CD14-positive monocyte (primary cell): ENCODE measurements at regions not wholly inside any gene's neighbourhood (a gene's known extent, or its start where the extent isn't known, plus 50 kb on each side); places are given as distances from the start of the nearest gene placed in this dataset.

Experiments used
- DNase-seq, 3 donors: peaks; one replicate each; pipeline ENCODE4 v3.0.0-alpha.2; 2011 to 2022
- H2AFZ ChIP-seq: 2 replicates; pipeline ENCODE4 v1.6.0; 2012; ENCODE audit warnings: mild to moderate bottlenecking, low read depth, low read length, inconsistent platforms; ENCODE audit not compliant: insufficient read depth, poor library complexity, severe bottlenecking
- H3K27ac ChIP-seq, 2 donors: 1 replicate in 1 of 2; 2 replicates in 1 of 2; pipeline ENCODE4 v1.5.1; 2012 to 2013; ENCODE audit warnings: low read length in 2 of 2, control low read depth in 1 of 2, inconsistent platforms in 1 of 2, low read depth in 1 of 2, mild to moderate bottlenecking in 1 of 2
- H3K27me3 ChIP-seq, 2 donors: one replicate each; pipeline versions ENCODE4 v1.6.0 to v1.6.1; 2011 to 2013; ENCODE audit warnings: low read length in 2 of 2; ENCODE audit not compliant: control insufficient read depth in 2 of 2, insufficient read depth in 2 of 2
- H3K36me3 ChIP-seq, 2 donors: replicated peaks in 1 of 2; 1 replicate in 1 of 2; 2 replicates in 1 of 2; pipeline versions ENCODE4 v1.5.1 to v1.6.1; 2012 to 2013; ENCODE audit warnings: low read length in 2 of 2, control low read depth in 1 of 2, inconsistent platforms in 1 of 2, mild to moderate bottlenecking in 1 of 2; ENCODE audit not compliant: insufficient read depth in 2 of 2, control insufficient read depth in 1 of 2
- H3K4me1 ChIP-seq, 2 donors: 1 replicate in 1 of 2; 2 replicates in 1 of 2; pipeline versions ENCODE4 v1.5.1 to v1.6.1; 2012 to 2013; ENCODE audit warnings: low read length in 2 of 2, control low read depth in 1 of 2, inconsistent platforms in 1 of 2, mild to moderate bottlenecking in 1 of 2, moderate library complexity in 1 of 2; ENCODE audit not compliant: insufficient read depth in 2 of 2, control insufficient read depth in 1 of 2
- H3K4me2 ChIP-seq: replicated peaks from 2 replicates; pipeline ENCODE3; 2012; ENCODE audit warnings: low read length, moderate library complexity, mild to moderate bottlenecking; ENCODE audit not compliant: poor library complexity, severe bottlenecking; ENCODE audit errors: extremely low read depth
- H3K4me3 ChIP-seq, 3 experiments: fragments of 200-600 bp in 1 of 3; sonication (generic) in 1 of 3; replicated peaks in 1 of 3; 1 replicate in 2 of 3; 2 replicates in 1 of 3; pipeline ENCODE4 v1.5.1; 2011 to 2013; ENCODE audit warnings: low read length in 3 of 3, mild to moderate bottlenecking in 3 of 3, control low read depth in 2 of 3, low read depth in 2 of 3, inconsistent platforms in 1 of 3, moderate library complexity in 1 of 3
- H3K79me2 ChIP-seq: 2 replicates; pipeline ENCODE4 v1.6.0; 2012; ENCODE audit warnings: mild to moderate bottlenecking, control low read depth, inconsistent platforms, low read length, moderate library complexity; ENCODE audit not compliant: insufficient read depth
- H3K9ac ChIP-seq: 2 replicates; pipeline ENCODE4 v1.6.0; 2017; ENCODE audit warnings: low read length, mild to moderate bottlenecking; ENCODE audit not compliant: insufficient read depth, poor library complexity, severe bottlenecking
- H3K9me3 ChIP-seq, 2 donors: replicated peaks in 1 of 2; 1 replicate in 1 of 2; 2 replicates in 1 of 2; pipeline versions ENCODE4 v1.5.1 to v1.6.1; 2012 to 2013; ENCODE audit warnings: low read length in 2 of 2, control low read depth in 1 of 2; ENCODE audit not compliant: control insufficient read depth in 1 of 2, insufficient read depth in 1 of 2
- H4K20me1 ChIP-seq: 2 replicates; pipeline ENCODE4 v1.6.0; 2012; ENCODE audit warnings: mild to moderate bottlenecking, low read length, control low read depth, moderate library complexity; ENCODE audit not compliant: insufficient read depth
- H3K27ac Mint-ChIP-seq, 7 donors: one replicate each; pipeline ENCODE4 v1.8.0; 2020; ENCODE audit warnings: mild to moderate bottlenecking in 7 of 7, mixed read lengths in 7 of 7, moderate library complexity in 6 of 7, inconsistent platforms in 2 of 7
- H3K27me3 Mint-ChIP-seq, 3 donors: one replicate each; pipeline ENCODE4 v1.8.0; 2021 to 2022; ENCODE audit warnings: low read depth in 3 of 3, mild to moderate bottlenecking in 3 of 3, mixed read lengths in 3 of 3, moderate library complexity in 3 of 3, inconsistent platforms in 1 of 3
- H3K36me3 Mint-ChIP-seq, 2 donors: one replicate each; pipeline ENCODE4 v1.8.0; 2020; ENCODE audit warnings: mixed read lengths in 2 of 2, inconsistent platforms in 1 of 2, mild to moderate bottlenecking in 1 of 2
- H3K4me1 Mint-ChIP-seq: one replicate; pipeline ENCODE4 v1.8.0; 2020; ENCODE audit warnings: mild to moderate bottlenecking, mixed read lengths
- H3K4me3 Mint-ChIP-seq, 2 donors: one replicate each; pipeline ENCODE4 v1.8.0; 2020; ENCODE audit warnings: mild to moderate bottlenecking in 2 of 2, mixed read lengths in 2 of 2, moderate library complexity in 1 of 2
- H3K9me3 Mint-ChIP-seq, 7 donors: one replicate each; pipeline ENCODE4 v1.8.0; 2020 to 2022; ENCODE audit warnings: mixed read lengths in 7 of 7, mild to moderate bottlenecking in 6 of 7, moderate library complexity in 6 of 7, inconsistent platforms in 2 of 7
- CTCF ChIP-seq: fragments of 200-600 bp; IDR thresholded peaks from one replicate; pipeline ENCODE4 v1.8.0; 2022; ENCODE audit warnings: antibody characterized with exemption, mild to moderate bottlenecking
- WGBS: methylation state at CpG from one replicate; pipeline ENCODE4 v1.1.5; 2013; ENCODE audit warnings: missing lambda C conversion rate; ENCODE audit not compliant: insufficient coverage; 5-methylcytosine and 5-hydroxymethylcytosine counted together
- intact Hi-C, 2 donors: fragments of 100-400 bp; cut with micrococcal nuclease; formaldehyde crosslinking; loops; one replicate each; pipeline versions ENCODE4 v1.15.0 to v1.15.1; 2023

- Histone ChIP-seq H3K9me3 (no peaks in the 10 kb centered on the region), H3K36me3 (no peaks in the 10 kb centered on the region), H3K27me3 (no peaks in the 10 kb centered on the region), H3K27ac (no peak overlapping the region), H3K79me2 (no peaks in the 10 kb centered on the region), H4K20me1 (no peaks in the 10 kb centered on the region), H3K9ac (no peak overlapping the region), H2AFZ (no peak overlapping the region), H3K4me2 (no peak overlapping the region), H3K4me3 (no peak overlapping the region), H3K4me1 (peaks cover 6 to 17% of the 10 kb centered on the region in 2 donors)
- intact Hi-C loops, result no loop called here
- Mint-ChIP-seq H3K36me3 (no peaks in the 10 kb centered on the region), H3K9me3 (no peaks in the 10 kb centered on the region), H3K4me1 (peaks cover 26% of the 10 kb centered on the region), H3K27ac (no peak overlapping the region), H3K4me3 (no peak overlapping the region), H3K27me3 (peaks cover 0 to 1% (median 1%) of the 10 kb centered on the region in 3 donors)
- no peak for TF ChIP-seq CTCF
- 95% methylated on average over 2 of the region's 9 CpGs for WGBS
- no peak for DNase-seq
Measured at GRCh38 chr13:76829572-76830327, 56.5 kb downstream of the KCTD12 start.

- Histone ChIP-seq H3K4me2 (no peak overlapping the region), H2AFZ (no peak overlapping the region), H3K9ac (no peak overlapping the region), H3K4me1 (peaks cover 13 to 26% of the 10 kb centered on the region in 2 donors), H3K27ac (no peak overlapping the region), H3K9me3 (no peaks in the 10 kb centered on the region), H3K79me2 (no peaks in the 10 kb centered on the region), H3K27me3 (no peaks in the 10 kb centered on the region), H4K20me1 (no peaks in the 10 kb centered on the region), H3K36me3 (no peaks in the 10 kb centered on the region), H3K4me3 (no peak overlapping the region)
- peaks cover 0 to 1% (median 1%) of the 10 kb centered on the region in 3 donors for H3K27me3 Mint-ChIP-seq
- H3K4me3 Mint-ChIP-seq, result no peak overlapping the region
- H3K9me3 Mint-ChIP-seq, result no peaks in the 10 kb centered on the region
- WGBS, result 88% methylated on average over 2 of the region's 3 CpGs
- intact Hi-C loops, result no loop called here
- no peaks in the 10 kb centered on the region for H3K36me3 Mint-ChIP-seq
- H3K27ac Mint-ChIP-seq, result peak overlapping the region in 1 of 7 donors; percentile 18
- DNase-seq, result peak in 1 of 3 donors; percentile 12
- no peak for TF ChIP-seq CTCF
- H3K4me1 Mint-ChIP-seq, result peaks cover 35% of the 10 kb centered on the region
Measured at GRCh38 chr13:76828316-76828741, 57.9 kb downstream of the KCTD12 start.
